ENCODE measurements at regions not wholly inside any gene's neighbourhood (a gene's known extent, or its start where the extent isn't known, plus 50 kb on each side); places are given as distances from the start of the nearest gene placed in this dataset.

GRCh38 chr9:18154661-18155060, 319.3 kb upstream of the ADAMTSL1 start:
- TF ChIP-seq CTCF (IDR thresholded peaks at IDR 0.05; ENCODE audit: insufficient read depth, low read length, poor library complexity, severe bottlenecking) = no peak
- no peak for TF ChIP-seq EZH2phosphoT487 (conservative IDR thresholded peaks at IDR 0.05; ENCODE audit: low read length)

All from SU-DHL-6 (cell line).